ENCODE measurements at regions not wholly inside any gene's neighbourhood (a gene's known extent, or its start where the extent isn't known, plus 50 kb on each side); places are given as distances from the start of the nearest gene placed in this dataset.

- Mint-ChIP-seq H3K9me3 (no peaks in the 10 kb centered on the region), H3K4me3 (no peak overlapping the region), H3K27ac (no peak overlapping the region), H3K27me3 (ENCODE audit: low read depth, poor library complexity) (peaks cover 12% of the 10 kb centered on the region), H3K4me1 (peaks cover 4% of the 10 kb centered on the region), H3K36me3 (ENCODE audit: low read depth) (no peaks in the 10 kb centered on the region)
- no peak for TF ChIP-seq CTCF (IDR thresholded peaks at IDR 0.05)
- DNase-seq: no peak
Observed at GRCh38 chr3:117932441-117932840, 1102.2 kb downstream of the IGSF11 start.

GRCh38 chr3:117936159-117936558 is 1098.5 kb downstream of the IGSF11 start:
- H3K9me3 Mint-ChIP-seq: peaks cover 7% of the 10 kb centered on the region
- TF ChIP-seq CTCF (IDR thresholded peaks at IDR 0.05): no peak
- no peak for DNase-seq
- no peak overlapping the region for H3K4me3 Mint-ChIP-seq
- H3K36me3 Mint-ChIP-seq (ENCODE audit: low read depth): no peaks in the 10 kb centered on the region
- peaks cover 6% of the 10 kb centered on the region for H3K4me1 Mint-ChIP-seq
- no peak overlapping the region for H3K27ac Mint-ChIP-seq
- H3K27me3 Mint-ChIP-seq (ENCODE audit: low read depth, poor library complexity): peaks cover 6% of the 10 kb centered on the region

- no peak overlapping the region for H3K4me3 Mint-ChIP-seq
- peaks cover 6% of the 10 kb centered on the region for H3K4me1 Mint-ChIP-seq
- H3K9me3 Mint-ChIP-seq: peaks cover 7% of the 10 kb centered on the region
- H3K27ac Mint-ChIP-seq: no peak overlapping the region
- peaks cover 6% of the 10 kb centered on the region for H3K27me3 Mint-ChIP-seq (ENCODE audit: low read depth, poor library complexity)
- TF ChIP-seq CTCF (IDR thresholded peaks at IDR 0.05): no peak
- no peaks in the 10 kb centered on the region for H3K36me3 Mint-ChIP-seq (ENCODE audit: low read depth)
- DNase-seq: no peak
Observed at GRCh38 chr3:117938974-117939373, 1095.7 kb downstream of the IGSF11 start.

- Mint-ChIP-seq H3K4me3 (no peak overlapping the region), H3K27me3 (ENCODE audit: low read depth, poor library complexity) (peaks cover 3% of the 10 kb centered on the region), H3K4me1 (peaks cover 6% of the 10 kb centered on the region), H3K36me3 (ENCODE audit: low read depth) (no peaks in the 10 kb centered on the region), H3K9me3 (peaks cover 7% of the 10 kb centered on the region), H3K27ac (no peak overlapping the region)
- TF ChIP-seq CTCF (IDR thresholded peaks at IDR 0.05): no peak
- DNase-seq: no peak
Observed at GRCh38 chr3:117939425-117940027, 1095.1 kb downstream of the IGSF11 start.

- H3K9me3 Mint-ChIP-seq: peaks cover 7% of the 10 kb centered on the region
- H3K4me1 Mint-ChIP-seq: peaks cover 6% of the 10 kb centered on the region
- no peak for TF ChIP-seq CTCF (IDR thresholded peaks at IDR 0.05)
- no peaks in the 10 kb centered on the region for H3K36me3 Mint-ChIP-seq (ENCODE audit: low read depth)
- DNase-seq: no peak
- H3K4me3 Mint-ChIP-seq: no peak overlapping the region
- H3K27ac Mint-ChIP-seq: no peak overlapping the region
- H3K27me3 Mint-ChIP-seq (ENCODE audit: low read depth, poor library complexity): peaks cover 3% of the 10 kb centered on the region
Observed at GRCh38 chr3:117941015-117941414, 1093.6 kb downstream of the IGSF11 start.

- Mint-ChIP-seq H3K4me1 (peaks cover 6% of the 10 kb centered on the region), H3K36me3 (ENCODE audit: low read depth) (no peaks in the 10 kb centered on the region), H3K27me3 (ENCODE audit: low read depth, poor library complexity) (peaks cover 3% of the 10 kb centered on the region), H3K27ac (no peak overlapping the region), H3K4me3 (no peak overlapping the region), H3K9me3 (peaks cover 7% of the 10 kb centered on the region)
- DNase-seq: no peak
- TF ChIP-seq CTCF (IDR thresholded peaks at IDR 0.05): no peak
Observed at GRCh38 chr3:117941756-117942155, 1092.9 kb downstream of the IGSF11 start.

All from nephron progenitor cell (in vitro differentiated cells).